HUES6 (cell line): ENCODE measurements at regions not wholly inside any gene's neighbourhood (a gene's known extent, or its start where the extent isn't known, plus 50 kb on each side); places are given as distances from the start of the nearest gene placed in this dataset.
"Not testable (repeated sequence)": the region's sequence is repeated elsewhere in the genome, so short reads cannot be mapped to it uniquely, and the experiment has no call there.

ENCODE experiments used
- H3K27ac ChIP-seq: 2 replicates; pipeline ENCODE4 v1.7.0; 2013; ENCODE audit warnings: low read depth, mild to moderate bottlenecking, low read length, inconsistent platforms
- H3K27me3 ChIP-seq: 2 replicates; pipeline ENCODE4 v1.6.1; 2013; ENCODE audit warnings: low read length; ENCODE audit not compliant: control insufficient read depth, insufficient read depth
- H3K36me3 ChIP-seq: 2 replicates; pipeline ENCODE4 v1.6.1; 2013; ENCODE audit warnings: low read length; ENCODE audit not compliant: control insufficient read depth, insufficient read depth
- H3K4me1 ChIP-seq: 2 replicates; pipeline ENCODE4 v1.6.1; 2013; ENCODE audit warnings: low read length; ENCODE audit not compliant: control insufficient read depth, insufficient read depth
- H3K4me3 ChIP-seq: 2 replicates; pipeline ENCODE4 v1.5.1; 2013; ENCODE audit warnings: low read depth, low read length
- H3K9ac ChIP-seq: one replicate; pipeline ENCODE4 v1.6.1; 2013; ENCODE audit warnings: mild to moderate bottlenecking, low read length
- H3K9me3 ChIP-seq: 2 replicates; pipeline ENCODE4 v1.6.1; 2013; ENCODE audit warnings: low read depth, low read length; ENCODE audit not compliant: control insufficient read depth, insufficient read depth

DNA sequence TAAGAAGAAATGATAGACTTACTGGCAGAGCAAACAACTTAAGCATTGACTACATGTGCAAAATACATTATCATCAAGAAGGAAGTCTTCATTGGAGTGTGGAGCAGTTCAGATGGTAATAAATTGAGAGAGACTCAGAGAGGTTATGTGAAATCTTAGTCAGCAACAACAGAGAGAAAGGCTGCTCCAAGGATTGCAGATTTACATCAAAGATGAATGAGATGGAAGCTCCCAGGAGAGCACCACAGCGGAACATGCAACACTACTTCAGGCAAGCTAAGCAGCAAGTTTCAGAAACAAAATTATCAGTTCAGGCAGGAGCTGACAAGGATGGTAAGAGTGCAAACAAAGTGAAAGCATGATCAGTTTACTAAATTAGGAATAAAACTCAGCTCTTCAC is 882.3 kb downstream of the LRFN5 start:
- H3K9me3 ChIP-seq = no peaks in the 10 kb centered on the region
- H3K4me3 ChIP-seq = no peak overlapping the region
- peaks cover 3% of the 10 kb centered on the region; the same call in 1 of the 2 replicates for H3K4me1 ChIP-seq
- H3K9ac ChIP-seq = no peak overlapping the region
- H3K36me3 ChIP-seq = no peaks in the 10 kb centered on the region
- no peaks in the 10 kb centered on the region for H3K27me3 ChIP-seq
- H3K27ac ChIP-seq = no peak overlapping the region

DNA sequence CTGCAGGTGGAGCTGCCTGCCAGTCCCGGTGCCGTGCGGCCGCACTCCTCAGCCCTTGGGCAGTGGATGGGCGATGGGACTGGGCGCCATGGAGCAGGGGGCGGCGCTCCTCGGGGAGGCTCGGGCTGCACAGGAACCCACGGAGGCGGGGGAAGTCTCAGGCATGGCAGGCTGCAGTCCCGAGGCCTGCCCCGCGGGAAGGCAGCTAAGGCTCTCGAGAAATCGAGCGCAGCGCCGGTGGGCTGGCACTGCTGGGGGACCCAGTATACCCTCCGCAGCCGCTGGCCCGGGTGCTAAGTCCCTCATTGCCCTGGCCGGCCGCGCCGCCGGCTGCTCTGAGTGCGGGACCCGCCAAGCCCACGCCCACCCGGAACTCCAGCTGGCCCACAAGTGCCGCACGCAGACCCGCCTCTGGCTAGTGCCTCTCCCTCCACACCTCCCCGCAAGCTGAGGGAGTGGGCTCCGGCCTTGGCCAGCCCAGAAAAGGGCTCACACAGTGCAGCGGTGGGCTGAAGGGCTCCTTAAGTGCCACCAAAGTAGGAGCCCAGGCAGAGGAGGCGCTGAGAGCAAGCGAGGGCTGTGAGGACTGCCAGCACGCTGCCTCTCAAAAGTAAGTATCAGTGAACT is 875.8 kb downstream of the LRFN5 start:
- H3K9ac ChIP-seq, H3K36me3 ChIP-seq, H3K4me3 ChIP-seq, H3K9me3 ChIP-seq, H3K27ac ChIP-seq, H3K4me1 ChIP-seq, H3K27me3 ChIP-seq: not testable (repeated sequence)

DNA sequence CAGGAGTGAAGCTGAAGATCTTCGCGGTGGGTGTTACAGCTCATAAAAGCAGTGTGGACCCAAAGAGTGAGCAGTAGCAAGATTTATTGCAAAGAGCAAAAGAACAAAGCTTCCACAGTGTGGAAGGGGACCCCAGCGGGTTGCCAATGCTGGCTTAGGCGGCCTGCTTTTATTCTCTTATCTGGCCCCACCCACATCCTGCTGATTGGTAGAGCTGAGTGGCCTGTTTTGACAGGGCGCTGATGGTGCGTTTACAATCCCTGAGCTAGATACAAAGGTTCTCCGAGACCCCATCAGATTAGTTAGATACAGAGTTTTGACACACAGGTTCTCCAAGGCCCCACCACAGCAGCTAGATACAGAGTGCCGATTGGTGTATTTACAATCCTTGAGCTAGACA is 875.0 kb downstream of the LRFN5 start:
- H3K9ac ChIP-seq, H3K27ac ChIP-seq, H3K4me3 ChIP-seq, H3K9me3 ChIP-seq, H3K36me3 ChIP-seq, H3K4me1 ChIP-seq, H3K27me3 ChIP-seq: not testable (repeated sequence)

DNA sequence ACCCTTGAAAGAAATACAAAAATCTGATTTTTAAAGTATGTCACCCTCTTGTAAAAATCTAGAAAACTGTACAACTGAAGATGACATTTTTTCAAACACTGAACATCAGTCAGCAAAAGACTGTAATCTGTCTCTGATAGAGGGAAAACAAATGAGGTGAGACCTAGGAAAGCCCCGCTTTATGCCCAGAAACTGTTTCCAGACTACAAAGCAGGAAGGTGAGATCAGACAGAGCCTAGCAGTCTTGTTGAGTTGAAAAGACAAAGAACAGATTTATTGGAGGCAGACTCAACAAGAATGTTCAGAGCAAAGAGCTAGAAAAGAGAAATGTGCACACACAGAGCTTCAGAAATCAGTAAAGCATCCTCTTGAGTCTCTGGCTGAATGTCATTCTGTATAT is 873.6 kb downstream of the LRFN5 start:
- Histone ChIP-seq H3K9me3 (no peaks in the 10 kb centered on the region), H3K27me3 (no peaks in the 10 kb centered on the region), H3K4me1 (peaks cover 4% of the 10 kb centered on the region; the same call in 1 of the 2 replicates), H3K9ac (no peak overlapping the region), H3K4me3 (no peak overlapping the region), H3K36me3 (no peaks in the 10 kb centered on the region), H3K27ac (no peak overlapping the region)

DNA sequence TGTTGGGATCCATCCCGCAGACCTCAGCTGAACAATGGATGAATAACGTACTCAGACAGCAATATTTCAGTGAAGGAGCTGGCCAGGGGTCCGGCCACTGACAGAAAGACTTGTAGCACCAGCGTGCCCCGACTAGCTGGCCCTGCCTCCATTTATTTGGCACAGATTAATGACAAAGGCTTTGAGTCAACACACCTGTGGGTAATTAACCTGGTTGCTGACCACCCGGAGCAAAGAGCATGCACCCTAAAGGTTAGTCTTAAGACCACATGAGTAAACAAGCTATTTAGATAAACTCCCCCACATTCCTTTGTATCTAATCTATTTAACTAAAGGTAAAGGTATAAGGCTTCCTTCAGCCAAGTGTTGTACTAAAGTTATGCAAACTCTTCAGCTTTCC is 868.6 kb downstream of the LRFN5 start:
- H3K9ac ChIP-seq = no peak overlapping the region
- no peaks in the 10 kb centered on the region for H3K27me3 ChIP-seq
- no peaks in the 10 kb centered on the region for H3K9me3 ChIP-seq
- H3K27ac ChIP-seq = no peak overlapping the region
- H3K36me3 ChIP-seq = no peaks in the 10 kb centered on the region
- H3K4me3 ChIP-seq = no peak overlapping the region
- peaks cover 12% of the 10 kb centered on the region; the same call in 1 of the 2 replicates for H3K4me1 ChIP-seq

DNA sequence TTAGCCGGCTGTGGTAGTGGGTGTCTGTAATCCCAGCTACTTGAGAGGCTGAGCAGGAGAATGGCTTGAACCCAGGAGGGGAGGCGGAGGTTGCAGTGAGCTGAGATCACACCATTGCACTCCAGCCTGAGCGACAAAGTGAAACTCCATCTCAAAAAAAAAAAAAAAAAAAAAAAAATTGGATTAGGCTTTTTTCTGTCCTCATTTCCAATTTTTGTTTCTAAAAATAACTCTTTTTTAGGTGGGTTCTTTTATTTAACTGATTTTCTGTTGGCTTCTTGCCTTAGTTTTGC is 863.7 kb downstream of the LRFN5 start:
- no peaks in the 10 kb centered on the region for H3K9me3 ChIP-seq
- no peak overlapping the region for H3K4me3 ChIP-seq
- H3K27ac ChIP-seq = no peak overlapping the region
- H3K9ac ChIP-seq = no peak overlapping the region
- no peaks in the 10 kb centered on the region for H3K27me3 ChIP-seq
- peaks cover 9% of the 10 kb centered on the region; the same call in 1 of the 2 replicates for H3K4me1 ChIP-seq
- H3K36me3 ChIP-seq = no peaks in the 10 kb centered on the region

DNA sequence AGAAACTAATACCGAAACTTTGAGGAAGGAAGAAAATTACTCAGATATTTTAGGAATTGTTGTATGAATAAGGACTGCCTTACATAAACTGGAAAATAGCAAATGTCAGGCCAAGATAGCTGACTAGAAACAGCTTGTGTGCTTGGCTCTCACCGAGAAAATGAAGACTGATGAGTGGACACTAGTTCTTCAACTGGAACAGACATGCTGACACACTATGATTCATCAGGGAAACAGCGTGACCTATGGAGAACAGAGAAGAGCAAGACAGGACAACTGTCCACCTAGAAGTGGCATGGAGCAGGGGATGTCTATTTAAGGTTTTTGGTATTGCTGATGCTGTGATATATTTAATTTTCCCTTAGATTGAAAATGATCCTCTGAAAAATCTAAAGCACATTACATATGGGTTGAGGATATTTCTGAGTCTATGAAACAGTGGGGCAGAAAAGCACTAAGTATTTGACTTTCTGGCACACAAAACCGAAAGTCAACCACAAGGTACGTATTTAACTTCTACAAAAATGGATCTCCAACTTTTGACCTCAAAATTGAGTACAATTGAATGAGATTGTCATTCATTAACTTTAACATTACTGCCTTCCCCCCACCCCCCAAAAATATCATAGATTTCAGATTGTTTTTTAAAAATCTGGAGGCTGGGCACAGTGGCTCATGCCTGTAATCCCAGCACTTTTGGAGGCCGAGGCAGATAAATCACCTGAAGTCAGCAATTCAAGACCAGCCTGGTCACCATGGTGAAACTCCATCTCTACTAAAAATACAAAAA is 863.2 kb downstream of the LRFN5 start:
- no peaks in the 10 kb centered on the region for H3K9me3 ChIP-seq
- H3K27ac ChIP-seq = no peak overlapping the region
- H3K36me3 ChIP-seq = no peaks in the 10 kb centered on the region
- H3K4me1 ChIP-seq = peaks cover 4% of the 10 kb centered on the region; the same call in 1 of the 2 replicates
- no peak overlapping the region for H3K9ac ChIP-seq
- H3K27me3 ChIP-seq = no peaks in the 10 kb centered on the region
- no peak overlapping the region for H3K4me3 ChIP-seq

DNA sequence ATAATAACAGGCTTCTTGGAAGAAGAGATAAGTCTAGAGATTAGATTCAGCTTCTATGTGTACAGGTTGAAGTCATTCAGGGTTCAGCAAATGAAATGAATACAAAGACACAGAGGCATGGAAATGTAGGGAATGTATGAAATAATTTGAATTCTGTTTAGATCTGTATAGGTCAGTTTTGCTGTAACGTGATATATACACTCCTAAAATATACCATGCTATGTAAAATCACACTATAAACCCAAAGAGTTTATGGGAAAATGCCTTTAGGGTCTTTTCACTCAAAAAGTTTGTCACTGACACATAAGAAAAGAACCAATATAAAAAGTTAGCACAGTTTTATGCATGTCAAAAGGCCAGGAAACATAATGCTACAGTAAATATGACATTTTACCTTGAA is 854.0 kb downstream of the LRFN5 start:
- no peaks in the 10 kb centered on the region for H3K36me3 ChIP-seq
- no peaks in the 10 kb centered on the region for H3K27me3 ChIP-seq
- no peak overlapping the region for H3K9ac ChIP-seq
- no peak overlapping the region for H3K27ac ChIP-seq
- H3K4me1 ChIP-seq = no peaks in the 10 kb centered on the region; the same call in 1 of the 2 replicates
- no peaks in the 10 kb centered on the region; the same call in 1 of the 2 replicates for H3K9me3 ChIP-seq
- no peak overlapping the region for H3K4me3 ChIP-seq

DNA sequence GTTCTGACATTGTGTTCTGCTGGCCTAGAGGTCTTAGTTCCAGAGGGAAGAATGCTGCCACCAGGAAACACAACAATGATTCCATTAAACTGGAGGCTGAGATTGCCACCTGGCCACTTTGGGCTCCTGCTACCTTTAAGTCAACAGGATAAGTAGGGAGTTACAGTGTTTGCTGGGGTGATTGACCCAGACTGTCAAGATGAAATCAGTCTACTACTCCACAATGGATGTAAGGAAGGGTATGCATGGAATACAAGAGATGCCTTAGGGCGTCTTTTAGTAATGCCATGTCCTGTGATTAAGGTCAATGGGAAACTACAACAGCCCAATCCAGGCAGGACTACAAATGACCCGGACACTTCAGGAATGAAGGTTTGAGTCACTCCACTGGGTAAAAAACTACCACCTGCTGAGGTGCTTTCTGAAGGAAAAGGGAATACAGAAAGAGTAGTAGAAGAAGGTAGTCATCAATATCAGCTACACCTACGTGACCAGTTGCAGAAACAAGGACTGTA is 852.6 kb downstream of the LRFN5 start:
- no peak overlapping the region for H3K9ac ChIP-seq
- no peaks in the 10 kb centered on the region; the same call in 1 of the 2 replicates for H3K4me1 ChIP-seq
- no peaks in the 10 kb centered on the region for H3K36me3 ChIP-seq
- H3K27ac ChIP-seq = no peak overlapping the region
- no peak overlapping the region for H3K4me3 ChIP-seq
- H3K27me3 ChIP-seq = no peaks in the 10 kb centered on the region
- no peaks in the 10 kb centered on the region; the same call in 1 of the 2 replicates for H3K9me3 ChIP-seq

DNA sequence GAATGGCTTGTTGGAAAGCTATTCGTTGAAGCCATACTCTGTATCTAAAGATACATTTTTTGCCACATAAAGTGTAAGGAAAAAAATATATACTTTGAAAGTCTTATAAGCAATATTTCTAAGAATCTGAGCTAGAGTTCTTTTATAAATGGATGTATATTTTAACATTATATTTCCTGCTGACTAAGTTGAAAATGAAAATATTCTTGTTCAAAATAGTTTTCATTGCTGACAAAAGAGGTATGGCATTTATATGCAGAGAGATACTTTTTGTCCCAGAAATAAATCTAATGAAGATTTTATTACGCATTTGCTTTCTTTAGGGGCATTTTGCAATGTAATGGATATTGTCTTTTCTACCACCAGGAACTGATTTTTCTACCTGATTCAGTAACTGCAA is 834.9 kb downstream of the LRFN5 start:
- Histone ChIP-seq H3K9me3 (no peaks in the 10 kb centered on the region), H3K4me3 (no peak overlapping the region), H3K9ac (no peak overlapping the region), H3K36me3 (no peaks in the 10 kb centered on the region), H3K27ac (no peak overlapping the region), H3K27me3 (no peaks in the 10 kb centered on the region), H3K4me1 (no peaks in the 10 kb centered on the region)

DNA sequence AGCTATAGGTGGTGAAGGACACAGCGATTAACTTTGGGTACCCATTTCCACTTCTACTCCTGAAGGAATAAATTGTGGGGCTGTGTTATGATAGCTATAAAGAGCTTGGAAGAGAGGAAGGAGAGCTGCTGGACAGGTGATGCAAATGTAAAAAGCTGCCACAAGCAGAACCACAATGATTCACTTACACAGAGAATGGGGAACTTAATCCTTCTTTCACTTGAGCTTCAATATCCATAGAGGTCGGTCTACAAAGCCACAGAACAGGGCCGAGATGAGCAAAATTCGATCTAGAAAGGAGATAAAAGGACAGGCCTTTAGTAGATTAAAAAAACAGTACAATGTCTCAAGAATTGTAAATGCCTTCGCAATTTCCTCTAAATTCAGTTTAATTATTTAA is 831.1 kb downstream of the LRFN5 start:
- no peak overlapping the region for H3K4me3 ChIP-seq
- H3K27me3 ChIP-seq = no peaks in the 10 kb centered on the region
- no peak overlapping the region for H3K9ac ChIP-seq
- 0 out of 2 replicates have a peak, but pooled peaks cover 6% of the 10 kb centered on the region for H3K9me3 ChIP-seq
- no peaks in the 10 kb centered on the region for H3K4me1 ChIP-seq
- H3K27ac ChIP-seq = no peak overlapping the region
- H3K36me3 ChIP-seq = no peaks in the 10 kb centered on the region
